SK-N-SH (cell line): ENCODE measurements at regions not wholly inside any gene's neighbourhood (a gene's known extent, or its start where the extent isn't known, plus 50 kb on each side); places are given as distances from the start of the nearest gene placed in this dataset.

Experiments
- EP300 ChIP-seq, 2 experiments: IDR thresholded peaks; 2 replicates each; pipeline versions ENCODE4 v1.4.0 to v1.6.1; 2012; ENCODE audit warnings: borderline replicate concordance in 1 of 2, low read depth in 1 of 2, low read length in 1 of 2
- EZH2phosphoT487 ChIP-seq: fragments of 200-600 bp; sonication (generic); IDR thresholded peaks from 2 replicates; pipeline ENCODE4 v1.6.1; 2017; ENCODE audit warnings: low read depth, mixed run types, mild to moderate bottlenecking, antibody characterized with exemption, moderate library complexity, borderline replicate concordance
- GABPA ChIP-seq: IDR thresholded peaks from 2 replicates; pipeline ENCODE4 v1.4.0; 2012; ENCODE audit warnings: low read depth, mild to moderate bottlenecking
- MXI1 ChIP-seq: IDR thresholded peaks from 2 replicates; pipeline ENCODE4 v1.6.1; 2012; ENCODE audit warnings: mild to moderate bottlenecking, low read depth, low read length, improper control_type of control experiment
- NRF1 ChIP-seq: IDR thresholded peaks from 2 replicates; pipeline ENCODE4 v1.6.1; 2012; ENCODE audit warnings: low read depth, mild to moderate bottlenecking, low read length
- POLR2AphosphoS5 ChIP-seq: IDR thresholded peaks from 2 replicates; pipeline ENCODE4 v1.6.1; 2012; ENCODE audit warnings: low read depth, low read length
- RAD21 ChIP-seq: IDR thresholded peaks from 2 replicates; pipeline ENCODE4 v1.6.1; 2012; ENCODE audit warnings: mild to moderate bottlenecking, low read length
- RCOR1 ChIP-seq: fragments of 150-350 bp; IDR thresholded peaks from 2 replicates; pipeline ENCODE4 v1.6.1; 2017; ENCODE audit warnings: antibody characterized with exemption, low read length
- RFX5 ChIP-seq: IDR thresholded peaks from 2 replicates; pipeline ENCODE4 v1.6.1; 2012; ENCODE audit warnings: mild to moderate bottlenecking, improper control_type of control experiment, low read length
- YY1 ChIP-seq: IDR thresholded peaks from 2 replicates; pipeline ENCODE4 v1.4.0; 2012; ENCODE audit warnings: low read depth, mild to moderate bottlenecking
- TF ChIP-seq, protein P1 (sequence below): fragments of 200-600 bp; sonication (generic); IDR thresholded peaks from 2 replicates; pipeline ENCODE4 v1.6.1; 2017; ENCODE audit warnings: antibody characterized with exemption, mild to moderate bottlenecking, moderate library complexity

DNA sequence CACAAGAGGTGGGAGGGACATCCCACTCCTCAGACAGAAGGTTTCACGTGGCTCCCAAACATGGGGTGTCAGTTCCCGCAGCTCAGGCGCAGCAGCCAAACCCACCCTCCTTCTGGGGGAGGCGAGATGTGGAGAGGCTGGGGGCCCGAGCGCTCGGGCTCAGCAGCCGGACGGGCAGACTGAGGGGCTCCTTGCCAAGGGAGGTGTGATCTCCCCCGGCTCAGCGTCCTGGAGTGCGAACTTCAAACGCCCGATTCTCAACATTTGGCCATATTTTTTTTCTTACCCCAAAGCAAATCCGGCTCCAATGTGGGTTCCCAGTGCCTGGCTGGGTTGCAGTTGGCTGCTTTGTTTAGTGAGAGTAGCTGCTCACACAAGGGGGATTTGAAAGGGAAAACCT, 477.9 kb downstream of the MN1 start:
- TF ChIP-seq, protein P1, sequence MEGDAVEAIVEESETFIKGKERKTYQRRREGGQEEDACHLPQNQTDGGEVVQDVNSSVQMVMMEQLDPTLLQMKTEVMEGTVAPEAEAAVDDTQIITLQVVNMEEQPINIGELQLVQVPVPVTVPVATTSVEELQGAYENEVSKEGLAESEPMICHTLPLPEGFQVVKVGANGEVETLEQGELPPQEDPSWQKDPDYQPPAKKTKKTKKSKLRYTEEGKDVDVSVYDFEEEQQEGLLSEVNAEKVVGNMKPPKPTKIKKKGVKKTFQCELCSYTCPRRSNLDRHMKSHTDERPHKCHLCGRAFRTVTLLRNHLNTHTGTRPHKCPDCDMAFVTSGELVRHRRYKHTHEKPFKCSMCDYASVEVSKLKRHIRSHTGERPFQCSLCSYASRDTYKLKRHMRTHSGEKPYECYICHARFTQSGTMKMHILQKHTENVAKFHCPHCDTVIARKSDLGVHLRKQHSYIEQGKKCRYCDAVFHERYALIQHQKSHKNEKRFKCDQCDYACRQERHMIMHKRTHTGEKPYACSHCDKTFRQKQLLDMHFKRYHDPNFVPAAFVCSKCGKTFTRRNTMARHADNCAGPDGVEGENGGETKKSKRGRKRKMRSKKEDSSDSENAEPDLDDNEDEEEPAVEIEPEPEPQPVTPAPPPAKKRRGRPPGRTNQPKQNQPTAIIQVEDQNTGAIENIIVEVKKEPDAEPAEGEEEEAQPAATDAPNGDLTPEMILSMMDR: no peak
- TF ChIP-seq MXI1: no peak
- TF ChIP-seq POLR2AphosphoS5: no peak
- TF ChIP-seq EZH2phosphoT487: no peak
- TF ChIP-seq EP300 (IDR thresholded peaks at IDR 0.05; ENCODE audit: borderline replicate concordance in 1 of 2, low read depth in 1 of 2, low read length in 1 of 2): no peak
- TF ChIP-seq RCOR1: no peak
- TF ChIP-seq RAD21: no peak
- TF ChIP-seq RFX5: no peak
- TF ChIP-seq GABPA: no peak
- TF ChIP-seq NRF1: no peak
- TF ChIP-seq YY1: no peak
